HK-2 (cell line): ENCODE measurements at regions not wholly inside any gene's neighbourhood (a gene's known extent, or its start where the extent isn't known, plus 50 kb on each side); places are given as distances from the start of the nearest gene placed in this dataset.

Source experiments
- DNase-seq: peaks from one replicate; pipeline ENCODE4 v3.0.0-alpha.2; 2018; ENCODE audit not compliant: unreplicated experiment

DNA sequence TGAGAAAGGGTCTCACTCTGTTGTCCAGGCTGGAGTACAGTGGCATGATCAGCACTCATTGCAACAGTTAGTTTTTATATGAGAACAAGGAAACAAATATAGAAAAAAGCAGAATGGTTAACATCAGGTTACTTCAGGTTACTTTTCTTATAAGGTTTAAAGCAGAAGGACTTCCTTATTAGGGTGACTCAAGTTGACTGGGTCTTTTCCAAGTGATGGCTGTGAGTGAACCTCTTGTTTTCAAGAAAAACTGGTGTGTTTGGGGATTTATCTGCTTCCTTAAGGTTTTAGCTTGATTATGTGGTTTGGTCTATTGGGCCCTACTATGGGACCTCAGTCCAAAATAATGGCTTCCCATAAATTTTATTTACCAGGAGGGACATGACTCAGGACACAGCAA lies 99.2 kb downstream of the ARRDC3 start:
- no peak for DNase-seq

GRCh38 chr5:91283326-91283725 lies 99.8 kb downstream of the ARRDC3 start:
- DNase-seq, result no peak

DNA sequence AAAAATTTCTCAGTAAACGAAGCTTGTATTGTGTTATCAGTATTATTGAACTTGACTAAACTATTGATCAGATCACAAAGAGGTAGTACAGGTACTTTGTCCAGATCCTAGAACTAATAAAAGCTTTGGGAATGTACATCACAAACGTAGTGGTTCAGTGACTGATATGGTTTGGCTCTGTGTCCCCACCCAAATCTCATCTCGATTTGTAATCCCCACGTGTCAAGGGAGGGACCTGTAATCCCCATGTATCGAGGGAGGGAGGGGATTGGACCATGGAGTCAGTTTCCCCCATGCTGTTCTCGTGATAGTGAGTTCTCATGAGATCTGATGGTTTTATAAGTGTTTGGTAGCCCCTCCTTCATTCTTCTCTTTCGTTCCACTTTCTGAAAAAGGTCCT lies 100.9 kb downstream of the ARRDC3 start:
- DNase-seq, result no peak

DNA sequence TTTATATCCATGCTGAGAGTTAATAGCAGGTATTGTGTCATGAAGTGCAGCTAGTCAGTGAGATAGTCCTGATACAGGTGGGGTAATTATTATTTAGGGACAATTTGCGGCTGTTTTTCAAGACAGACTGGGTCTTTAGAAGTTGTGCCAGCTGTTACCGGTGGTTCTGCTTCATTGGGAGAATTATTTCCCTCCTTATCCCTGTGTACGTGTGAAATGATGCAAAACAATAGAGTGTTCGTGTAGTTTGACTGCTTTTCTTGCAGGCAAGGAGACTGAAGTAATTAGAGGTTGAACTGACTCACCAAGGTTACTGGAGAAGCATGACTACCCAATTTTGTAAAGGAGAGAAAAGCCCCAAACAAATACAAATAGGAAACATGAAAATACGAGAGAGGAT lies 101.7 kb downstream of the ARRDC3 start:
- no peak for DNase-seq

DNA sequence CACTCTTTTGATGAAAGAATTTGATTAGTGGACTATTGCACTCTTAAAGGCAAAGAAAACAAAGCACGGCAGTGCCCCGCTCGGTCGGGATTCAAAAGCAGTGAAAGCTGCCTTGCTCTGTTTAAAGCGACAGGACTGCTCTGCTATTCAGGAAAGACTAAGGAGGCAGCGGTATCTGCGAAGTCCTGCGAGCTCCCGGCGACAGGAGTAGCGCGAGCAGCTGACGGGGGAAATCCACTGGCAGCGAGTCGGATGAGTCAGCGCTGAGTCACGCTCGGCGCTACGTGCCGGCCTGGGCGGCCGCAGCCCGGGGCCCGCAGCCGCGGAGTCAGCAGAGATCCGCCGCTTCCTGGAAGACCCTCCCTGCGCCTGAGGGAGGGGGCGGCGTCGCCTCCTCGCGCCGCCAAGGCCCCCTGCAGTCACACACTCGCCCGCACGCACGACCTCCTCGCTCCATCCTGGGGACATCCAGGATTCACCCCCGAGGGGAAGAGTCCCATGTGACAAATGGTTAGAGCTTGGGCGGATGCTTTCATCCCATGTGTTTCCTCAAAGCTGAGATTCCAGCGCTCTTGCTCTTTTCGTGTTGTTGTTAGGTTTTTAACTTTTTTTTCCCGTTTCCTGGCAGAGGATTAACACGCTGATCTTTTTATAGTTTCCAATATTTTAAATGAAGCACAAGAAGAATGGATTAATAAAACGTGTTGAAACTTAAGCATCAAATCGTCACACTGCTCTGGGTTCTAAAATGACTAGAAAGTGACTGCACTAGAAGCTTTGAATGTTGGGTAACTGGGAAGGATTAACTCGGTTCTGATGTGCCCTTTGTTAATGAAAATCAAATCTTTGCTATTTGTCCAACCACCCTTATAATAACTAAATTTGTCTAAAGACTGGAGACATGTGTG lies 102.5 kb downstream of the ARRDC3 start:
- peak; percentile 93 for DNase-seq

DNA sequence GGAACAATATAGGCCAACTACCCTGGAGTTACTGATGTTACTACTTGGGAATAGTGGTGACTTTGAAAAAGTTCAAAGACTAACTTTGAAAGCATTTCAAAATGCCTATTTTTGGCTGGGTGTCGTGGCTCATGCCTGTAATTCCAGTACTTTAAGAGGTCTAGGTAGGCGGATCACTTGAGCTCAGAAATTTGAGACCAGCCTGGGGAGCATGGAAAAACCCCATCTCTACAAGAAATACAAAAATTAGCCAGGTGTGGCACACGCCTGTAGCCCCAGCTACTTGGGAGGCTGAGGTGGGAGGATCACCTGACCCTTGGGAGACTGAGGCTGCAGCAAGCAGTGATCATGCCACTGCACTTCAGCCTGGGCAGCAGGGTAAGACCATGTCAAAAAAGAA lies 105.3 kb downstream of the ARRDC3 start:
- DNase-seq, result no peak

DNA sequence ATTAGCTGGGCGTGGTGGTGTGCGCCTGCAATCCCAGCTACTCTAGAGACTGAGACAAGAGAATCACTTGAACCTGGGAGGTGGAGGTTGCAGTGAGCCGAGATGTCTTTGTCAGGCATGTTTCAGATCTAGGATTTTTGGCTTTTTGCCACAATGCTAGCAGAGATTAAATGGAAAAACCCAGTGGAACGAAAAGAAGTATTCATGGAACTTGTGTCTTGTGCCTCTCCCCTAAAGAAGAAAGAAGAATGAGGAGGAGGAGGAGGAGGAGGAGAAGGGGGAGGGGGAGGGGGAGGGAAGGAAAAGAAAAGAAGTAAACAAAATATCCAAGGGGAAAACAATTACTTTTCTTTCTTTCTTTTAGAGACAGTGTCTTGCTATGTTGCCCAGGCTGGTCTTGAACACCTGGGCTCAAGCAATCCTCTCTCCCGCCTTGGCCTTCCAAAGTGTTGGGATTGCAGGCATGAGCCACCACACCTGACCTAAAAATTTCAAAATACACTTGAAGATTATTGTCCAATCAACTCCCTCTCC lies 106.0 kb downstream of the ARRDC3 start:
- no peak for DNase-seq

DNA sequence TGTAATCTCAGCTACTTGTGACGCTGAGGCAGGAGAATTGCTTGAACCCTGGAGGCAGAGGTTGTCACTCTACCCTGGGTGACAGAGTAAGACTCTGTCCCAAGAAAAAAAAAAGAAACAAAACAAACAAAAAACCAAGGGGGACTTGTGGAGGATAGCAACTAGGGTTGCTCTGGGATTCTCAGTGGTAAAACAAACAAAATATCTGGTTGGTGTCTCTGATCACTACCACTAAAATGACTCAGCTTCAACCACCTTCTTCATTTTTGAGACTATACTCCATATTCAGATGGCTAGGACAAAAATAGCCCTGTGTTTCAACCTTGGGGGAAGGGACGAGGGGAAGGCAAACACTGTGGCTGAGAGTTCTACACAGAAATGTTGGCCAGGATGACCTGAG lies 110.3 kb downstream of the ARRDC3 start:
- no peak for DNase-seq

GRCh38 chr5:91271999-91272398 lies 111.1 kb downstream of the ARRDC3 start:
- DNase-seq, result no peak

DNA sequence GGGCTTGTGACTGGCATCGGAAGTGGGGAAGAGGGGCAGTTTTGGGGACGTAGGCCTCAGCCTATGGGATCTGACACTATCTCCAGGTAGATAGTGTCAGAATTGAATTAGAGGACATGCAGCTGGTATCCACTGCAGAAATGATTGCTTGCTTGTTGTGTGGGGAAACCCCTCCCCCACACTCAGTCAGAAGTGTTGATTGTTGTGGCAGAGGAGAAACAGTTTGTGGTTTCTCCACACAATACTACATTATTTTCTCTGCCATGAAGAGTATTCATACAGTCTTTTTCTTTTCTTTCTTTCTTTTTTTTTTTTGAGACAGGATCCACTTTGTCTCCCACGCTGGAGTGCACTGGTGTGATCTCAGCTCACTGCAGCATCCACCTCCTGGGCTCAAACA lies 113.9 kb downstream of the ARRDC3 start:
- DNase-seq, result no peak

DNA sequence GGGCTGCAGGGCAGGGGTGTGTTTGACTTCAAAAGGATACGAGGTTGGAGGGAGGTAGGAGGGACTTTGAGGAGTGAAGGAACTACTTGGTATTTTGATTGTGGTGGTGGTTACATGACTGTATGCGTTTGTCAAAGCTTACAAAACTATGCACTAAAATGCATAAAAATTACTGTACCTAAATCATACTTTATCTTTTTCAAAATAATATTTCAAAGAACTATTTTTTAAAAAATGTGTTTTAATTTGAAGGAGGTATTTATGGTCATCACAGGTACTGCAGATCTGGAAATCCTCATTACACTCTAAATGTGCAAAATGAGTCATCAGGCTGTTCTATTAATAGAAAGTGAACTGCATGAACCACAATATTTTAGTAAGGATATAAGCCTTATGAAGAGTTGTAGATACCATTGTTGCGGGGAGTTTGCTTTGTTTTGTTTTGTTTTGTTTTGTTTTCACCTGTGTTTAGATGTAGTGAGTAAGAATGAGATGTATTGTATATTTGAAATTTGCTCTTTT lies 116.9 kb downstream of the ARRDC3 start:
- DNase-seq, result no peak

DNA sequence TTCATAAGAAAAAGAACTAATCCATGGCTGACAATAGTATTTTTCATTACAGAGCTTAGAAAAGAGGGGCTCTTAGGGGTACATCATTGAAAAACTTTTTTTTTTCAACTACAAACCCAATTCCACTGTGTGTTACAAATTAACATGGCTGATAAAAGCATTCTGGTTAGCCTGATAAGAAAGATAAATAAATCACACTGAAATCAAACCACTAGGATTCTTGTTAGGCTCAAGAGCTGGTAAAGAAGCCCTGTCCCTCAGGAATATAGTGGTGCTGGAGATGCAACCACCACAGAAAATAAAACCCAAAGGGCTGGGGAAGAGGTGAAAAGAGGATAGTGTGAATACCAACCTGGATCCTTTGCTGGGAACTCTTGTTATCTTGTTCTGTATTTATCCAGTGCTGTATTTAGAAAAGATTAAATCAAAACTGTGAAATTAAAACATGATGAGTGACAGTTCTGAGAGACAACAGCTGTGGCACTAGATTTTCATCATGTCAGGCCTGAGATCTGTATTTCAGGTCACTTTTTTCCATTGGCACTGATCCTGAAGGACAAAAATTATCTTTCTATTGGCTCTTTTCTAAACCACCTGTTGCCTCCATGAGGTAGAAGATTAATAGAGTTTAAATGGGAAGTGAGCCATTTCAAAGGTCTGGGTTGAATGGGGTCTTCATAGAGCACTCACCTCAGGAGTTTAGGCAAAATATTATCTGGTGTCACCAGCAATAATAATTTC lies 118.6 kb downstream of the ARRDC3 start:
- DNase-seq, result no peak

DNA sequence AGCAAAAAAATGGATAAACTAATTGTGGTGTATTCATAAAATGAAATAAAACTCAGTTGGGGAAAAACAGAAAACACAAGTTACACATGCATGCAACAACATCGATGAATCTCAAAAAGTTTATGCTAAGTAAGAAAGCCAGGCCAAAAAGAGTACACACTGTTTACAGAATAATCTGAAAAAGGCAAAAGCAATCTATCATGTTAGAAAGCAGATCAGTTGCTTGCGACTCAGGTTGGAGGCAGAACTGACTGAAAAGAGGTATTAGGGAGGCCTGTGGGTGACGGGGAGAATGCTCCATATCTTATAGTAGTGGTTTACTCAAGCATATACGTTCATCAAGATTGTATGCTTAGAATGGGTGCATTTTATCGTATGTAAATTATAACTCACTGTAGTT lies 119.2 kb downstream of the ARRDC3 start:
- DNase-seq, result no peak

GRCh38 chr5:91257301-91257700 lies 125.8 kb downstream of the ARRDC3 start:
- no peak for DNase-seq

- no peak for DNase-seq
Observed at GRCh38 chr5:91256142-91256524, 127.0 kb downstream of the ARRDC3 start.

- DNase-seq, result no peak
Observed at GRCh38 chr5:91255396-91256141, 127.5 kb downstream of the ARRDC3 start.

- no peak for DNase-seq
Observed at GRCh38 chr5:91252916-91253315, 130.2 kb downstream of the ARRDC3 start.

- no peak for DNase-seq
Observed at GRCh38 chr5:91245871-91246270, 137.2 kb downstream of the ARRDC3 start.

DNA sequence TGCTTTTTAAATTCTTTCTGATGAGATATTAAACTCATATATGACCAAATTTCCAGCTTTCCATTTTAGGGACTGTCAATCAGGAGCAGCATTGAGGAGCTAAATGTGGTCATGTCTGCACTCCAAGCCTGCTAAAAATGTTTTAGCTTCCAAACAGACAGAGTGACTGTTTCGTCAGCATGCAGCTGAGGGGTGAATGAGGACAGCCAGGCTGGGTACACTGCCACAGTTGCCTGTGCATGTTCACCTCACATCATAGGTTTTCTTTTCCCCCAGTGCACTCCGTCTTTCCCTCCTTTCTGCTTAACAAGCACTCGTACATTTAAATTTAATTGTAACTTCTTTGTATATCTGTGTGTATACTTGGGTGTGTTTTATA lies 138.1 kb downstream of the ARRDC3 start:
- no peak for DNase-seq

- DNase-seq, result no peak
Observed at GRCh38 chr5:91244380-91245073, 138.6 kb downstream of the ARRDC3 start.

DNA sequence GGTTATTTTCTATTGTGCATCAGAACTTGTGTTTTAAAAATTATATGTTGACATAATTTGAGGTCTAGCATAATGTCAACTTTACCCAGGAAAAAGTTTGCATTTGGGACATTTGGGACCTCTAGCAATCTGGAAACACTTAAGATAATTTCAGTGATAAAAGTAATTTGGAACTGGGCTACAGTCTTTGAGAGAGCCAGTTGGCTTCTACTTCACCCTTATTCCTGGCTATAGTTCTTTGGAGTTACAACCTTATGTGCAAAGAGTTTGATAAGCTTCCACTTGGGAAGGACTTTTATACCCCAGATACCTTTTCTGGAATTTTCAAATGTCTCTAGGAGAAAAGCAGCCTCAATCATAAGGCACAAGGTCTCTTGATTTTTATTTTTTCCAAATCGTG lies 139.3 kb downstream of the ARRDC3 start:
- no peak for DNase-seq
